ENCODE measurements at regions not wholly inside any gene's neighbourhood (a gene's known extent, or its start where the extent isn't known, plus 50 kb on each side); places are given as distances from the start of the nearest gene placed in this dataset.

DNA sequence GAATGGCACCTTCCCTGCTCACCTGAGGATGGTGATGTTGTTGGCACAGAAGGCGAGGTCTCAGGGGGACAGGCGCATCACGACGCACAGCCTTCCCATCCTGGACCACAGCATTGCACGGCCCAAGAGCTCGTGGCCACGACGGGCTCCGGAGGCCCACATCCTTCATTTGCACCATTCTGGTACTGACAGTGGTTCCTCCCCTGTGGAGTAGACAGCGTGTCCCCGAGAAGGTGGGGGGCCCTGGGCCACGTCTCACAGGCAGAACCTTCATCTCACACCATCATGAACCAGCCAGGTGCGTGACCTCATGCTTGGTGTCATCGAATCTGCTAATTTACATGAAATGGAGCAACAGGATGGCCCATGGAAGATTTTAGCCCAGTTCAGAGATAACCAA, 180.0 kb downstream of the CTTN start:
- Histone ChIP-seq H3K4me1 (no peaks in the 10 kb centered on the region), H3K9me3 (no peaks in the 10 kb centered on the region), H3K27me3 (no peaks in the 10 kb centered on the region), H3K27ac (no peak overlapping the region), H3K4me3 (no peak overlapping the region), H3K36me3 (no peaks in the 10 kb centered on the region)
- TF ChIP-seq POLR2A (IDR thresholded peaks at IDR 0.05): no peak
- TF ChIP-seq, protein P1, sequence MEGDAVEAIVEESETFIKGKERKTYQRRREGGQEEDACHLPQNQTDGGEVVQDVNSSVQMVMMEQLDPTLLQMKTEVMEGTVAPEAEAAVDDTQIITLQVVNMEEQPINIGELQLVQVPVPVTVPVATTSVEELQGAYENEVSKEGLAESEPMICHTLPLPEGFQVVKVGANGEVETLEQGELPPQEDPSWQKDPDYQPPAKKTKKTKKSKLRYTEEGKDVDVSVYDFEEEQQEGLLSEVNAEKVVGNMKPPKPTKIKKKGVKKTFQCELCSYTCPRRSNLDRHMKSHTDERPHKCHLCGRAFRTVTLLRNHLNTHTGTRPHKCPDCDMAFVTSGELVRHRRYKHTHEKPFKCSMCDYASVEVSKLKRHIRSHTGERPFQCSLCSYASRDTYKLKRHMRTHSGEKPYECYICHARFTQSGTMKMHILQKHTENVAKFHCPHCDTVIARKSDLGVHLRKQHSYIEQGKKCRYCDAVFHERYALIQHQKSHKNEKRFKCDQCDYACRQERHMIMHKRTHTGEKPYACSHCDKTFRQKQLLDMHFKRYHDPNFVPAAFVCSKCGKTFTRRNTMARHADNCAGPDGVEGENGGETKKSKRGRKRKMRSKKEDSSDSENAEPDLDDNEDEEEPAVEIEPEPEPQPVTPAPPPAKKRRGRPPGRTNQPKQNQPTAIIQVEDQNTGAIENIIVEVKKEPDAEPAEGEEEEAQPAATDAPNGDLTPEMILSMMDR (IDR thresholded peaks at IDR 0.05): no peak
- no peak for DNase-seq

DNA sequence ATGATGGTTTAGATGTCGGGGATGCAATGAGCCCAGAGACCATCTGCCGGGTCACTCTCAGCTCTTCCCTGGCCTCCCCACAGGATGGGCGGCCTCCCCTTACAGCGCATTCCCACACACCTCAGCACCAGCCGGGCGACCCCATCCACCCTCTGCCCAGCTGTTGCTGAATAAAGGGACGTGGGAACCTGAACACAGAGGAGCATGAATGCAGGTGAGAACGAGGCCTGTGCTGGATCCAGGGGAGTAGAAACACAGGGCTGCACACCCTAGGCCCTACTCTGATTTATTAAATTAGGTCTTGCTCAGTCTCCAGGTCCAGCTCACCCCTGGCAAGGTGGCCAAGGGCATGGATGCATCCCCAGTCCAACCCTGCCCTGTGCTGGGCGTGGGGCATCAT, 180.5 kb downstream of the CTTN start:
- H3K27ac ChIP-seq: no peak overlapping the region
- no peaks in the 10 kb centered on the region for H3K27me3 ChIP-seq
- no peak for DNase-seq
- no peaks in the 10 kb centered on the region for H3K4me1 ChIP-seq
- H3K36me3 ChIP-seq: no peaks in the 10 kb centered on the region
- TF ChIP-seq, protein P1 (IDR thresholded peaks at IDR 0.05): no peak
- TF ChIP-seq POLR2A (IDR thresholded peaks at IDR 0.05): no peak
- H3K9me3 ChIP-seq: no peaks in the 10 kb centered on the region
- no peak overlapping the region for H3K4me3 ChIP-seq

DNA sequence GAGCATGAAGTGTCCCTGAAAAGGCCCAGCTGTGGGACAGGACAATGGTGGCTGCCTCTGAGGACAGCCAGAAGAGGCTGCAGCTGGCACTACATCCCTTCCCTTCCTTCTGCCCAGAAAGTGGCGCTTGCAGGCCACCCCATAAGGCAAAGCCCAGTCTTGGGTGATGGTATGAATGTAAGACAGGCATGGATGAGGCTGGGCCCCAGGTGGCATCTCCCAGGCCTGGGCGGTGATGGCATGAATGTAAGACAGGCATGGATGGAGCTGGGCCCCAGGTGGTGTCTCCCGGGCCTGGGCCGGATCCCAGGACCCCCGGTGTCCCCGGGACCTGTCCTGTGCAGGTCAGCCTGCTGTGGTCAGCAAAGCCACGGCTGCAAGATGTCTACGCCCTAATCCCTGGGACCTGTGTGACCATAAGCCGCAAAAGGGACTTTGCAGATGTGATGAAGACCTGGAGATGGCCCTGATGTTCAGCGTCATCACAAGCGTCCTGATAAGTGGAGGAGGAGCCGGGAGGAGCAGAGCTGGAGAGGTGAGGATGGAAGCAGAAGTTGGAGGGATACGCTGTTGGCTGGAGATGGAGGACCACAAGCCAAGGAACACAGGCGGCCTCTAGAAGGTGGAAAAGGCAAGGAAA, 181.1 kb downstream of the CTTN start:
- no peaks in the 10 kb centered on the region for H3K9me3 ChIP-seq
- no peak for TF ChIP-seq POLR2A (IDR thresholded peaks at IDR 0.05)
- TF ChIP-seq, protein P1 (IDR thresholded peaks at IDR 0.05): no peak
- DNase-seq: no peak
- H3K4me1 ChIP-seq: no peaks in the 10 kb centered on the region
- H3K36me3 ChIP-seq: no peaks in the 10 kb centered on the region
- H3K4me3 ChIP-seq: no peak overlapping the region
- no peak overlapping the region for H3K27ac ChIP-seq
- H3K27me3 ChIP-seq: no peaks in the 10 kb centered on the region

DNA sequence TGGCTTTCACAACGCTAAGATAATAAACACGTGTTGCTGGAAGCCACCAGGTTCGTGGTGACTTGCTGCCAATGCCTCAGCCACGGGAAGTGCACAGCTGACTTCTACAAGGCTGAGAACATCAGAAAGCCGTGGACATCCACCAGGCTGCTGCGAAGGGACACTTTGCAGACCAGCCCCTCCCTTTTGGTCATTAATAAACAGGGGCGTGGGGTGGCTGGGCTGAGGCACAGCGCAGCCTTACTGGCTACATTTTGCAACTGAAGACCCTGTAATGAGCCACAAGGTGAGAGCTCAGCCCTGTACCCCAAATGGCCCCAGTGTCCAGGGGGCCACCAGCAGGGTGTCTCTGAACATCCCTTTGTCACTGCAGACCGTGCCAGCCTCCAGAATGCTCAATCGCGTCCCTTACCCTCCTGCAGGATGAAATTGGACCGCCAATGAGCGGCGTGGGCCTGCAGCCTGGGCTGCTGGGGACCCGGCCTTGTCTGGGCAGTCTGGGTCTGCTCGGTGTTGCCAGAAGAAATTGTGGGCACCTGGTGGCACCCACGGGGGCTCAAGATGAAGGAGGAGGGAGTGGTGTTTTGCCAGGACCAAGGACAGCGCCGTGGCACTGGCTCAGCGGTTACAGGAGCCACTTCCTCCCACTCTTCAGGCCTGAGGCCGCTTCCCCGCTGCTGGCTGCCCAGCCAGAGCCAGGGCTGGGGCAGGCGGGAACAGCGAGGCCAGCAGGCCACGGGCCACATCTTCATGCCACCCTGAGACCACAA, 181.9 kb downstream of the CTTN start:
- no peaks in the 10 kb centered on the region for H3K9me3 ChIP-seq
- H3K4me3 ChIP-seq: no peak overlapping the region
- no peaks in the 10 kb centered on the region for H3K27me3 ChIP-seq
- H3K4me1 ChIP-seq: no peaks in the 10 kb centered on the region
- H3K27ac ChIP-seq: no peak overlapping the region
- TF ChIP-seq, protein P1 (IDR thresholded peaks at IDR 0.05): no peak
- TF ChIP-seq POLR2A (IDR thresholded peaks at IDR 0.05): no peak
- no peaks in the 10 kb centered on the region for H3K36me3 ChIP-seq
- no peak for DNase-seq

DNA sequence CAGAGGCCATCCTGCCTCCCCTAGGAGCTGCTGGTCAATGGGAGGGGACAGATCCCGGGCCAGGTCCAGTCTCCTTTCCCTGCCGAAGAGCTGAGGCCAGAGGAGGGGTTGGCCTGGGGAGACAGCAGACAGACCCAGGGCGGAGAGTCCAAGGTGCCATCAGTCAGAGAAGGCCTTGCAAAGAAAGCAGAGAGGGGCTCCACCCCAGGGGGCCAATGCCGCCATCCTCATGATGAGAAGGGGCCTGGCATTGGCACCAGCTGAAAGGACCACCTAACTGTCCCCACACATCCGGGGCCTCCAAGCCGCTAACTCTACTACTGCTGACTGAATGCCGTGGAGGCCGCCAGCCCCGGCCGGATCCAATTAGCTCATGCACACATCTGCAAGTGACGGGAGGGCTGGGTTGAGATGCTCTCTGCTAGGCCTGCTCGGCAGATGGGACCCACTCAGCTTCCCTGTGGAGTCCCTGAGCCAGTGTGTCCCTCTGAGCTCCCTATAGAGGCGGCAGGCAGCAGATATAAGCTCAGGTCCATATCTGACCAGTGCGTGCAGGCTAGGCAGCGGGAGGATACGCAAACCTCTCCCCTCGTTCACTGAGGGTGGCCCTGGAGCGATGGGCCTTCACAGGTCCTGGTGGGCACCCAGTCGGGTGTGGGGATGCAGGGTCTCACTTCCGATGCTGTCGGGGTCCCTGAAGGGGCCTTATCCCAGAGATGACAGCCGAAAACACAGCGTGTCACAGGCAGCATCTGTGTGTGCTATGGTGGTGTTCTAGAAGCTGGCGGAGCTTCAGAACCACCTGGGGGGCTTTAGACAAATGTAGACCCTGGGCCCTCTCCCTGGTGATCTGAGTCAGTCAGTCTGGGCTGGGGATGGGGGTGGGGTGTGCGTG, 183.9 kb downstream of the CTTN start:
- TF ChIP-seq, protein P1 (IDR thresholded peaks at IDR 0.05): no peak
- TF ChIP-seq POLR2A (IDR thresholded peaks at IDR 0.05): no peak
- DNase-seq: peak in 1 of 3 donors; percentile 37
- no peaks in the 10 kb centered on the region for H3K4me1 ChIP-seq
- no peaks in the 10 kb centered on the region for H3K36me3 ChIP-seq
- no peaks in the 10 kb centered on the region for H3K27me3 ChIP-seq
- H3K4me3 ChIP-seq: no peak overlapping the region
- no peaks in the 10 kb centered on the region for H3K9me3 ChIP-seq
- no peak overlapping the region for H3K27ac ChIP-seq
